ENCODE measurements at regions not wholly inside any gene's neighbourhood (a gene's known extent, or its start where the extent isn't known, plus 50 kb on each side); places are given as distances from the start of the nearest gene placed in this dataset.

- no peak for DNase-seq (ENCODE audit: low spot score)
- intact Hi-C loops (cut with DNase I): no loop called here
- no peaks in the 10 kb centered on the region for H3K36me3 ChIP-seq
- TF ChIP-seq POLR2A (IDR thresholded peaks at IDR 0.05) (no peak), POLR2AphosphoS5 (IDR thresholded peaks at IDR 0.05) (no peak)
- TF ChIP-seq, protein P1, sequence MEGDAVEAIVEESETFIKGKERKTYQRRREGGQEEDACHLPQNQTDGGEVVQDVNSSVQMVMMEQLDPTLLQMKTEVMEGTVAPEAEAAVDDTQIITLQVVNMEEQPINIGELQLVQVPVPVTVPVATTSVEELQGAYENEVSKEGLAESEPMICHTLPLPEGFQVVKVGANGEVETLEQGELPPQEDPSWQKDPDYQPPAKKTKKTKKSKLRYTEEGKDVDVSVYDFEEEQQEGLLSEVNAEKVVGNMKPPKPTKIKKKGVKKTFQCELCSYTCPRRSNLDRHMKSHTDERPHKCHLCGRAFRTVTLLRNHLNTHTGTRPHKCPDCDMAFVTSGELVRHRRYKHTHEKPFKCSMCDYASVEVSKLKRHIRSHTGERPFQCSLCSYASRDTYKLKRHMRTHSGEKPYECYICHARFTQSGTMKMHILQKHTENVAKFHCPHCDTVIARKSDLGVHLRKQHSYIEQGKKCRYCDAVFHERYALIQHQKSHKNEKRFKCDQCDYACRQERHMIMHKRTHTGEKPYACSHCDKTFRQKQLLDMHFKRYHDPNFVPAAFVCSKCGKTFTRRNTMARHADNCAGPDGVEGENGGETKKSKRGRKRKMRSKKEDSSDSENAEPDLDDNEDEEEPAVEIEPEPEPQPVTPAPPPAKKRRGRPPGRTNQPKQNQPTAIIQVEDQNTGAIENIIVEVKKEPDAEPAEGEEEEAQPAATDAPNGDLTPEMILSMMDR (IDR thresholded peaks at IDR 0.05): no peak
- H3K9me3 ChIP-seq: no peaks in the 10 kb centered on the region
- no peaks in the 10 kb centered on the region for H3K27me3 ChIP-seq (replicated peaks; ENCODE audit: insufficient read depth)
- H3K4me1 ChIP-seq (replicated peaks): no peaks in the 10 kb centered on the region
- no peak overlapping the region for H3K4me3 ChIP-seq
- no peak overlapping the region for H3K27ac ChIP-seq
Measured at GRCh38 chr18:67845035-67845434, 328.5 kb upstream of the DSEL start.

- DNase-seq (ENCODE audit: low spot score): no peak
- H3K4me1 ChIP-seq (replicated peaks): no peaks in the 10 kb centered on the region
- intact Hi-C loops (cut with DNase I): no loop called here
- no peaks in the 10 kb centered on the region for H3K9me3 ChIP-seq
- no peak overlapping the region for H3K4me3 ChIP-seq
- 61% methylated on average over 5 of the region's 5 CpGs for WGBS
- H3K27ac ChIP-seq: no peak overlapping the region
- no peaks in the 10 kb centered on the region for H3K36me3 ChIP-seq
- no peaks in the 10 kb centered on the region for H3K27me3 ChIP-seq (replicated peaks; ENCODE audit: insufficient read depth)
- TF ChIP-seq, protein P1 (IDR thresholded peaks at IDR 0.05): no peak
- TF ChIP-seq POLR2AphosphoS5 (IDR thresholded peaks at IDR 0.05): no peak
- TF ChIP-seq POLR2A (IDR thresholded peaks at IDR 0.05): no peak
Measured at GRCh38 chr18:67840379-67840778, 323.9 kb upstream of the DSEL start.

DNA sequence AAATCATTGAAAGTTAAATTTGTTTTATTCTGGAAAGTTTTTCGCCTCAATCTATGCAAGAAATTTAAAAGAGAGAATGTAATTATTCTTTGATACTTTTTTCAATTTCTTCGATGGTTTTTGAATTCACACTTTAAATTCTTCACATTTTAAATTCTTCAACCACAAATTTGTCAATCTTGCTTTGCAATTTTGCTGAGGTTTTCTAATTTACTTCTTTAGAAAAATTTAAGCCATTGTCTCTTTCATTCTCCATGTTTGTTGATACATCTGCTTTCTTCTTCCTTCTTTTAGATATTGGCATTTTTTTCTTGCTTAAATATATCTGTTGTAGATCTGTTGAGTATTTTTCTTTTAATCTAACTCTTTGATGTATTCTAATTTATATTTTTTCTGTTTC, 301.9 kb upstream of the DSEL start:
- WGBS: 95% methylated on average over 2 of the region's 2 CpGs

GRCh38 chr18:67815280-67815679, 298.8 kb upstream of the DSEL start:
- DNase-seq (ENCODE audit: low spot score): no peak
- no peaks in the 10 kb centered on the region for H3K36me3 ChIP-seq
- TF ChIP-seq POLR2A (IDR thresholded peaks at IDR 0.05) (no peak), POLR2AphosphoS5 (IDR thresholded peaks at IDR 0.05) (no peak)
- TF ChIP-seq, protein P1 (IDR thresholded peaks at IDR 0.05): no peak
- intact Hi-C loops (cut with DNase I): no loop called here
- no peak overlapping the region for H3K27ac ChIP-seq
- no peak overlapping the region for H3K4me3 ChIP-seq
- no peaks in the 10 kb centered on the region for H3K9me3 ChIP-seq
- WGBS: 93% methylated on average over 1 of the region's 1 CpG
- H3K27me3 ChIP-seq (replicated peaks; ENCODE audit: insufficient read depth): no peaks in the 10 kb centered on the region
- no peaks in the 10 kb centered on the region for H3K4me1 ChIP-seq (replicated peaks)

More for the DNA sequence above, 301.9 kb upstream of the DSEL start:
- H3K4me3 ChIP-seq: no peak overlapping the region
- no peaks in the 10 kb centered on the region for H3K27me3 ChIP-seq (replicated peaks; ENCODE audit: insufficient read depth)
- intact Hi-C loops (cut with DNase I): no loop called here
- H3K4me1 ChIP-seq (replicated peaks): no peaks in the 10 kb centered on the region
- no peak overlapping the region for H3K27ac ChIP-seq
- no peak for DNase-seq (ENCODE audit: low spot score)
- H3K36me3 ChIP-seq: no peaks in the 10 kb centered on the region
- H3K9me3 ChIP-seq: no peaks in the 10 kb centered on the region
- TF ChIP-seq, protein P1 (IDR thresholded peaks at IDR 0.05): no peak
- TF ChIP-seq POLR2A (IDR thresholded peaks at IDR 0.05): no peak
- no peak for TF ChIP-seq POLR2AphosphoS5 (IDR thresholded peaks at IDR 0.05)

DNA sequence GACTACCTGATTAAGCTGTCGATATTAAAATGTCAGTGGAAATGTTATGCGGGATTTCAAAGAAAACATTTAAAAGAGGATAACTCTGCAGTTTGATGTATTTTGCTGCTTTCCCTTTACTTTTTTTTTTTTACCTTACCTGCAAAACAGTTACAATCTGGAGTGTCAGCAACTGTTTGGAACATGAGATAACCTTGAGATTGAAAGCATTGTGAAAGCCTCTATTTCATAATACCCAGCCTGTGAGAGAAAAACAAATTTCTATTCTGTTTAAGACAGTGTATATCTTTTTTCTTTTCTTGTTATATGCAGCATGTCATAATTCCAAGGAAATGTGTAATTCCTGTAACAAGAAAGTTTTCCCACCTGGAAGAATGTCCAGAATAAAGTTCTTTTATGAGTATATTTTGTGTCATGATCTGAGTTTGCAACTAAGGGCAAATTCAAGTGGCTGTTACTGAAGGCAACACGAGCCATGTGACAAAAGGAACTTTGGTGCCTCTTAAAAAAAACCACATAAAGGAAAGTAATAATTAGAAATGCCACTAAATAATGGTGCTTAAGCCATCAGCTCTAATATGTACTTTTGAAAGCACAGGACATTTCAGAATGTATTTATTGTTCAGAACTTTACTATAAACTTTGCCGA, 297.0 kb upstream of the DSEL start:
- no peak for DNase-seq (ENCODE audit: low spot score)
- H3K4me1 ChIP-seq (replicated peaks): no peaks in the 10 kb centered on the region
- H3K27me3 ChIP-seq (replicated peaks; ENCODE audit: insufficient read depth): no peaks in the 10 kb centered on the region
- no peak overlapping the region for H3K4me3 ChIP-seq
- TF ChIP-seq POLR2AphosphoS5 (IDR thresholded peaks at IDR 0.05) (no peak), POLR2A (IDR thresholded peaks at IDR 0.05) (no peak)
- TF ChIP-seq, protein P1 (IDR thresholded peaks at IDR 0.05): no peak
- 79% methylated on average over 4 of the region's 4 CpGs for WGBS
- H3K9me3 ChIP-seq: no peaks in the 10 kb centered on the region
- H3K27ac ChIP-seq: no peak overlapping the region
- H3K36me3 ChIP-seq: no peaks in the 10 kb centered on the region
- intact Hi-C loops (cut with DNase I): no loop called here
